ENCODE measurements at regions not wholly inside any gene's neighbourhood (a gene's known extent, or its start where the extent isn't known, plus 50 kb on each side); places are given as distances from the start of the nearest gene placed in this dataset.

DNA sequence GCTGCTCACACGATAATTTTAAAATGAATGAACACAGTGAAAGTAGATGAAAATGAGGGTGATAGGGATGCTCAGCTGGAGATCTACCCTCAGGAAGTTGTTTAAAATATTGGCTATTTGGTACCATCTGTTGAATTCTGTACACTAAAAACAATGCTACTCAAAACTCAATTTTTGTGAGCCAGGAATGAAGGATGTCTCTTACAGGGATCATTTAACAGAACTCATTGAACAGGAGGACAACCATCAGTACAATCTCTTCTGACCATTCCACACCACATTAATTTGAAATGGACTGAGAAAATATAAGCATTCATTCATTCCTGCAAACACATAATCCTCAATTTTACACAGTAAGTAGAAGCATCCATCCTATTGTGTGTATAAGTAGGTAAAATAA lies 1355.1 kb upstream of the CRIM1 start:
- Mint-ChIP-seq H3K27ac (no peak overlapping the region), H3K4me1 (ENCODE audit: unreplicated experiment) (no peaks in the 10 kb centered on the region), H3K27me3 (no peaks in the 10 kb centered on the region), H3K36me3 (no peaks in the 10 kb centered on the region), H3K4me3 (no peak overlapping the region), H3K9me3 (no peaks in the 10 kb centered on the region)
- no peak for DNase-seq (ENCODE audit: extremely low spot score, unreplicated experiment)
- no peak for TF ChIP-seq CTCF (conservative IDR thresholded peaks at IDR 0.05)

DNA sequence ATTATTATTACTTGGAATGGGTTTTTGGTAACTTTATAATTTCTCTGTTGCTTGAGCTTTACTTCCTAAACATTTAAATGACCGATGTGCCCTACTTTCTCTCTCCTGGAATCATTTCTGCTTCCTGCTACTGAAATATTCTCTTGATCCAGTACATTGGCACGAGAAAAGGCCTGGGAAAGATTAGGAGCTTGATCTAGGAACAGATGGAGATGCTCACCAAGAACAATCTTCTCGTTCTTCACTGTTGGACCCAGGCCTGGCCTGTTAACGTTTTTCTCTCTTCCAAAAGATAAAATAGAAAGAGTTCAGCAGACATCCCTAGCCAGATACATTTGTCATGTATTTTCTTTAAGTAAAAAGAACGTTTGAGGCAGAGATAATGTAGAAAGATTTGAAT lies 1356.8 kb upstream of the CRIM1 start:
- H3K4me3 Mint-ChIP-seq = no peak overlapping the region
- H3K9me3 Mint-ChIP-seq = no peaks in the 10 kb centered on the region
- no peak for TF ChIP-seq CTCF (conservative IDR thresholded peaks at IDR 0.05)
- no peaks in the 10 kb centered on the region for H3K27me3 Mint-ChIP-seq
- no peaks in the 10 kb centered on the region for H3K36me3 Mint-ChIP-seq
- no peak for DNase-seq (ENCODE audit: extremely low spot score, unreplicated experiment)
- H3K4me1 Mint-ChIP-seq (ENCODE audit: unreplicated experiment) = no peaks in the 10 kb centered on the region
- no peak overlapping the region for H3K27ac Mint-ChIP-seq

DNA sequence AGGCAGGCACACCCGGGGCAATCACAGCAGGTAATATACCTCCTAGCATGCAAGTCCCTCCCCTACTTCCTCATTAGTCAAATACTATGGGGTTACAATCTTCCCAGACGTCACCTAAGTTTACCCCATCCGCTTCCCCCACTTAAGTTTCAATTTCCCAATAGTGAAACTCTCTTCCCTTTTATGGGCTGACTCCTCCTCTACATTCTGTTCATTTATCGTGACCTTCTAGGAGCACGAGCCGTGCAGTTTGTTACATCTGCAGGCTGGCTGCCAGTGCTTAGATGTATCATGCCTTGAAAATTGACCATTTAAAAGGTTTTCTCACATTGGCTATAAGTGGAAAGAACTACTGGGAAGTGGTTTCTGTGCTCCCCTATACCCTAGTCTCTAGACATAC lies 1357.8 kb upstream of the CRIM1 start:
- H3K9me3 Mint-ChIP-seq = no peaks in the 10 kb centered on the region
- H3K4me3 Mint-ChIP-seq = no peak overlapping the region
- no peak for DNase-seq (ENCODE audit: extremely low spot score, unreplicated experiment)
- H3K27ac Mint-ChIP-seq = no peak overlapping the region
- no peaks in the 10 kb centered on the region for H3K27me3 Mint-ChIP-seq
- TF ChIP-seq CTCF (conservative IDR thresholded peaks at IDR 0.05) = no peak
- H3K36me3 Mint-ChIP-seq = no peaks in the 10 kb centered on the region
- H3K4me1 Mint-ChIP-seq (ENCODE audit: unreplicated experiment) = no peaks in the 10 kb centered on the region

DNA sequence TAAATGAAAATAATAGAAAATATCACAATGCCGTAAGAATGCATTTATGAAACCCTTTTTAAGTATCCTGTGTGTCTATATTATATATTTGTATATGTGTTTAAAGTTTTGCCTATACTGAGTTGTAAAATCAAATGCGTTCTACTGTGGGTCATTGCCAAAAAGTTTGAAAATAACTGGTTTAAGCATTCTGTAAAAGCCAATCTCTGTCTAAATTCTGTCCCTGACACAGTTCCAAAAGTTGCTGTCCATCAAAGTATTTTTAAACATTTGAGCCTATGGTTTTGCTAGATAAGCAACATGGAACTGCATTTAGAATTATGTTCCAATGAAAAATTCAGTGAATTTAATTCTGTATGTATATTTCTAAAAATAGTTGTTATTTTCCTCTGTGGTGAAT lies 1360.4 kb upstream of the CRIM1 start:
- Mint-ChIP-seq H3K4me1 (ENCODE audit: unreplicated experiment) (no peaks in the 10 kb centered on the region), H3K27ac (no peak overlapping the region), H3K9me3 (no peaks in the 10 kb centered on the region), H3K36me3 (no peaks in the 10 kb centered on the region), H3K4me3 (no peak overlapping the region), H3K27me3 (no peaks in the 10 kb centered on the region)
- no peak for TF ChIP-seq CTCF (conservative IDR thresholded peaks at IDR 0.05)
- no peak for DNase-seq (ENCODE audit: extremely low spot score, unreplicated experiment)

GRCh38 chr2:34991508-34992274 lies 1363.9 kb upstream of the CRIM1 start:
- Mint-ChIP-seq H3K4me3 (no peak overlapping the region), H3K4me1 (ENCODE audit: unreplicated experiment) (no peaks in the 10 kb centered on the region), H3K27ac (no peak overlapping the region), H3K27me3 (no peaks in the 10 kb centered on the region), H3K9me3 (no peaks in the 10 kb centered on the region), H3K36me3 (no peaks in the 10 kb centered on the region)
- DNase-seq (ENCODE audit: extremely low spot score, unreplicated experiment) = no peak
- no peak for TF ChIP-seq CTCF (conservative IDR thresholded peaks at IDR 0.05)
